GM19025 (cell line): ENCODE measurements at regions not wholly inside any gene's neighbourhood (a gene's known extent, or its start where the extent isn't known, plus 50 kb on each side); places are given as distances from the start of the nearest gene placed in this dataset.

Experiments
- ATAC-seq: cut with Tn5 transposase; IDR thresholded peaks from one replicate; pipeline ENCODE4 v1.9.1; 2021; ENCODE audit warnings: mild to moderate bottlenecking, low read depth, moderate library complexity; ENCODE audit not compliant: unreplicated experiment

- ATAC-seq: no peak
Measured at GRCh38 chr2:21251216-21251980, 127.6 kb downstream of the TDRD15 start.

GRCh38 chr2:21253311-21254027 is 129.7 kb downstream of the TDRD15 start:
- no peak for ATAC-seq

DNA sequence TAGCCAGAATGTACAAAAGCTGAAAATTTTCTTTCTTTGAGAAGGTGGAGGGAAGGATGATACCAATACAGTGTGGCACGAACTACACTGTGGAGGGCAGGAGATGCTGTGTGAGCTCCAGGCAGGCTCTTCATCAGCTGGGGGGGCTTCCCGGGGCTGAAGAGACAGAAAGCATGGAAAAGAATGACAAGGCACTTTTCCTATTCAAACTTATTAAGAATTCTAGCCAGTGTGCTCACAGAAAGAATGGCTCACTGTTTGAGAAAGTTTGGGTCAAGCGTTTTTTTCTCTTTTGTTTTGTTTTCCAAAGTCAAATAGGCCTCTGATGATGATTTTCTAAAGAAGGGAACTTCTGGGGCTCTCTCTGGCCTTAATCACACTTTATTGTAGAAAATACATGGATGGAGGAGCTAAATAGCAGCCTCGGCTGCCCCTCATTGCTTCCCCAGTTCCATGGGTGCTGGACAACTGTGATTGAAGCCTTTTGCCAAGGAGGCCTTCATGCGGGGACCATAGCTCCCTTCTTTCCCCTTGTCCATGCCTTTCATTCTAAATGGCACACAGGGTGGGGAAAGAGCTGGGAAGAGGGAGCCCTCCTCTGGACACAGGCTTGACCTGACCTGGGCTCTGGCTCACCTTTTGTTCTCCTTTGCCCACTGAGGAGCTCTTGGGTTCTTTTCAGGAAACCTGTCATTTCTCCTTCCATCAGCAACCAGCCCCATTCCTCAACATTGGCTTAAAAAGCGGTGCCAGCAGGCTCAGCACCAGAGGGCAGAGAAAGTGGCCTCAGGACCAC is 130.6 kb downstream of the TDRD15 start:
- no peak for ATAC-seq

DNA sequence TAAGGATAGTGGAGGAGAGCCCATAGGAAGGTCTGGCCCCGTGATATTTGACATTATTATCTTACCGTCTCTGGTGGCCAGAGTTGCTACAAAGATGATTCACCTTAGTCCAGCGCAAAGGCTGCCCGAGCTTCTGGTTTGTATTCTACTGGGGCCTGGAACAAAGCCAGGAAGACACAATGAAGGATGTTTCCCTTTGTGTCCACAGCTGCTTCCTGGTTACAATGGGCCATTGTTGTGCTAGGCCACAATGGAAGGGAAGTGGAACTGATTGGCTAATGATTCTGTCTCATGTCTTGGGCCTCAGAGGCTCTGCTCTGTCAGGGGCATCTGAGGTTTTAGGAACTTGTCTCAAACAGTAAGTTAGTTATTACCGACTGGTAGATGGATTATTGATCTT is 132.2 kb downstream of the TDRD15 start:
- ATAC-seq: peak; percentile 87

DNA sequence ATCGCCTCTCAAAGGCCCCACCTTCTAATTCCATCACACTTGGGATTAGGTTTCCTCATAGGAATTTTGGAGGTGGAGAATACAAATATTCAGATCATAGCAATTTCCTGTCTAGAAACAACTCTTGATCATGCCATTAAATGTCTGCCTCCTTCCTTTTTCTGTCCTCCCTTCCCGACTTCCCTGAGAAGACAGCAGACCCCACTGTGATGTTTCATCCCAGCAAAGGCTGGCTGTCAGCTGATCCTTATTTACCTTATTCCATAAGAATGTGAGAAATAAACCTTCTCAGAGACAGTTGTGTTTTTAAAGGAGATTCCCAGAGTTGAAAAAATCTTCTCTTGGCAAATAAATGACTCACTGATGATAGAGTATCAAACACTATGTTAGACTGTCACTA is 133.9 kb downstream of the TDRD15 start:
- no peak for ATAC-seq

DNA sequence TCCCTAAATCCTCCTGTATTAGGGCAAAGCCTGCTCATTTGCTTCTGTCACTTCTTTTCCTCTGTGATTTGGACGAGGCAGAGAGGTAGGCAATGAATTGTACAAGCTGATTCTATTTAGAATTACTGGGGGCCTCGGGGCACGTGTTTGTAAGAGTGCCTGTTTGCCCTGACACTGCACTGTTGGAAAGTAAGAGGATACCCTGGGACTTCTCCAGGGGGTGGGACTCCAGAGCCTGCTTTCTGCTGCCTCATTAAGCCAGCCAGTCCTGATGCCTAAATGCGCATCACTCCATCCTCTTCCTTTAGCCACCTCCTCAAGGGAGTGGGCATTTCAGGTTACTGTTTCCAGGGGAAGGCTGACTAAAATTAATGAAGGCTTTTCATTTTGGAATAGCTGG is 134.3 kb downstream of the TDRD15 start:
- ATAC-seq: no peak

DNA sequence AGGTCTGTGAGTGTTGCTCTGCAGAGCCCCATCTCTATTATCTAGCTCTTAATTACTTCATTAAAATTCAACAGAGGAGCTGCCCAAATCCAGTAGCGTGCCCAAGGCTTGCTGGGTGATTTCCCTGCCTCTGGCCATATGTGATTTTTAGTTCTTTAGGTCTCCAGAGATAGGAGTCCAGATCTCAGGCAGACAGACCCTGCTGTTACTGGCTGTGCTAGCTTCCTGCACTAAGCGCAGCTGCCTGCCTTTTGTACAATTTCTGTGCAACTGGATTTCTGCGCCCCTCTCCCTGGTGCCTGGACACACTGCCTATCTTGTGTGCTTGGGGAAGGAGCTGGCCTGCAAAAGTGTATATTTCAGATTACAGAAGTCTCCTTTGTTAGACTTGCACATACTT is 136.5 kb downstream of the TDRD15 start:
- no peak for ATAC-seq

DNA sequence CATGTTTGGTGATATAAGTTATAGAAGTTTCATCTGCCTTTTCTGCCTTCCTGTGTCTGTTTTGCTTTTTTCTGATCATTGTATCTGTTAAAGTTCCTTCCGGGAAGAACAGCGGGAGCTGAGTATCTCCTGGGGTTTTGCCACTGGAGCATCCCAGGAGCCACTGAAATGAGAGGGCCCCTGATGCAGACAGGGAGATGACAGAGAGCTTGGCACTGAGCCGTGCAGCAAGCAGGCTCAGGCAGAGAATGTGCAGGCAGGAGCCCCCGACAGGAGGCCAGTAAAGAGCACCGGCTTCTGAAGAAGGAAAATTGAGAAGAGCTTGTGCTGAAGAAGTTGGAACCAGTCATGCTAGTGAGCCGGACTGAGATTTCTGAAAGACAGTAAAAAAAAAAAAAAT is 137.8 kb downstream of the TDRD15 start:
- no peak for ATAC-seq

- no peak for ATAC-seq
Measured at GRCh38 chr2:21262426-21262940, 138.7 kb downstream of the TDRD15 start.

DNA sequence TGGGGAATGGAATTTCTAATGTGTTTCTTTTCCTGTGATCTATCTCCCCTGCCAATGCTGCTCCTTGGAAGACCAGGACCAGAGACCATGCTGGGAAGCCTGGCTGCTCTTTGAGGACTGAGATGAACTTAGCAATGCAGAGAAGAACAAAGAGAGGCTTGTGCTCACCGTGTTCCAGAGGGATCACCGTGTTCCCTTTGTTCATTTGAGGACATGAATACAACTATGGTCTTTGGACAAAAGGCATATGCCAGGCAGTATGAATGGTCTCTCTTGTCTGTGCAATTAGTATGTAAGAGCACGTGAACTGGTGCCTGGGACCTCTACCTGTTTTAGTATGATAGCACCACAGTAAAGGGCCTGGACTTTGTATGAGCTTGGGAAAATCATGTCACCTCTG is 139.9 kb downstream of the TDRD15 start:
- no peak for ATAC-seq

- ATAC-seq: no peak
Measured at GRCh38 chr2:21265752-21266151, 142.0 kb downstream of the TDRD15 start.

DNA sequence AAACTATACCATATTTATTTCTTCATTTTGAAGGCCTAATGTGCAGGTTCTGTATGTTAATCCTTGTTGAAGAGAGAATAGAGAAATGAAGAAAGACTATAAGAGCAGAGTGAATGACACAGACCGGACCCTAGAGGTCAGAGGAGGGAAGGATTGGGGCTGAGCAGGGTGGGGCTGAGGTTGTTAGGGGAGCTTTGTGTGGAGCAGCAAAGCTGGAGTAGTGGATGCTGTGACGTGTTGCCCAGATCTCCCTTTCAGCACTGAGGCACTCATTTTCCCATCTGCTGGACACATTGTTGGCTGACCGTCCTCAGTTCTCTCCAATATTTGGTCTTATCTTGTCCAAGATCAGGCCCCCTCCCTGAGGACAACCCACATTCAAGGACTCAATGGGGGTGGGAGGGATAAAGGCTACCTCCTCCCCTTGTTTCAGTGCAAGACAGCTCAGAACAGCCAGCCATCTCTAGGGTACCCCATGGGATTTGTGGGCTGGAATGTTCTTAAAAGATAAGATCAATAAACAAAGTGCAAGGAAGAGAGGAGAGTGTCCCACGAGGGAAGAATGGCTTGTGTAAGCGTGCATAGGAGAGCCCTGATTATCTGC is 143.6 kb downstream of the TDRD15 start:
- no peak for ATAC-seq

DNA sequence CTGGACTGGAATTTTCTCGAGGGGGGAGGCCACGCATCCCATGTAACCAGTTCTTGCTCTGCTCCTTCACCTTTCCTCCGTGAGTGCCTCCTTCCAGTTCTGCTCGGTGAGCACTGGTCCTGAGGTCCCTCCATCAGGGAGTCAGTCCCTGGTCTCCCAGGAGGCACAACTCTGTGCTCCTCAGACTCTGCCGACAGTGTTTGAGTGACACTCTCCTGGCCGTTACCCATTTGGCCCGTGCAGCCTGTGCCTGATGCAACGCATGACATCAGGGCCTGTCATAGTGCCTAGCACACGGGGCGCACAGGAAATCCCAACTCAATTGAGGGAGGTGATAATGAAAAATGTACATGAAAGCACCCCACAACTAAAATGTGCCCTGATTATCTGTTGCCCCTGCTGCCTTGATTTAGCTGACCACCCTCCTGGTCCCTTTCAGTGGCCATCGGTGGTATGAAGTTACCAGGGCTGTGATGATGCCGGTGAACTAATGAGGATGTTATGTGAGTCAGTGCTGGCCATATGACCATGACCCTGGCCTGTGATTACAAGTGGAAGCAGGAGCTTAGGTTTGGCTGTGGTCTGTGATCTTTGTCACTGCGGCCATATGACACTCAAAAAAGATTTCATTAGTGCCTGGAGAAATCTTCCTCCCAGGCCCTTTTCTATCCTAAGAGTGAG is 144.6 kb downstream of the TDRD15 start:
- ATAC-seq: no peak

- no peak for ATAC-seq
Measured at GRCh38 chr2:21268878-21269224, 145.1 kb downstream of the TDRD15 start.

DNA sequence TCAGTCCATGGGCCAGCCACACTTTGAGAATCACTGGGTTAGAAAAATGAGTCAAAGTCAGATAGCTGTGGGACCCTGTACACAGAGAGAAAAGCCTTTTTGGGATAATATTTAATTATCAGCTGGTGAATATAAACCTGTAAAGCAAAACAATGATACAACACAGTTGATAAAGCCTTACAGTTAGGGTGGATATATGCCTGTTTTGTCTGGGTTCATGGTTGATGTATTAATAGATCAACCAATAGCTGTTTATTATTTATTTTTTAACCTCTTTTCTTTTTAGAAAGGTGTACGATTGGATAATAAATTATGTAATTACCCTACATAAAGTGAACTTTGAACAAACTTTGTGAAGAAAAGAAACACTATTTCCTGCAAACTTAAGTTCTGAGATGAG is 145.6 kb downstream of the TDRD15 start:
- ATAC-seq: no peak

DNA sequence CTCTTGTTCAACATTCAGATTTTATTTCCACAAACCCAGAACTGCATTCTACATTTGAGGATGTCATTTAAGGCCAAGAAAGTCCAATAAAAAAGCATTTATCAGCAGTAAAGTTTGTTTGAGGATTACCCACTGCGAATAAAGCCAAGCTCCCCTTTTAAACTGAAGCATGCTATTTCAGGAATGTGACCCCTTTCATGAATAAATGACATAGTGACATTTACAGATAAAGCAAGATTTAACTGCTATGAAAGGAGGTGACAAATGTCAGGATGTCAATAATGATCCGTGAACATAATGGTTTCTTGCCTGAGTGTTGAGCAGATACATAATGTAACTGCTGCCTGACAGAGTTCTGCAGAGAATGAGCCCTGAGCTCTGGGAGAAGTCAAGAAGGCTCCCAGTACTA is 146.3 kb downstream of the TDRD15 start:
- ATAC-seq: no peak

- no peak for ATAC-seq
Measured at GRCh38 chr2:21270708-21271122, 146.9 kb downstream of the TDRD15 start.

DNA sequence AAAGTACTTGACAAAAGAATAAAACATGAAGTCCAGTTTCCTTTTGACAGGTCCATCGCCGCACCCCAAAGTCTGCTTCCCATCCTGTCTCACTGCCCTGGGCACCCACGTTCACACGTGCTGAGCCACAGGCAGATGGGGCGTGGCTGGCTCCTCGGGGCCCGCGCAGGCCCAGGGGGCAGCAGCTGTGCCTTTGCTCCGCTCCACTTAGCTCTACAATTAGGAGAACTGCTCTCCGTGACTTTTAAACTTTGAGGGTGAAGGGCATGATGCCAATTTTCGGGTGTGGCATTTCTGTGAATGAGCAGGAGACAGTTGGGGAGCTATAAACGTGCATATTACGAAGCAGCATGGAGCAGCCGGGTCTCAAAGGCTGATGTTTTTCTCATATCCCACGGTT is 152.4 kb downstream of the TDRD15 start:
- ATAC-seq: no peak

DNA sequence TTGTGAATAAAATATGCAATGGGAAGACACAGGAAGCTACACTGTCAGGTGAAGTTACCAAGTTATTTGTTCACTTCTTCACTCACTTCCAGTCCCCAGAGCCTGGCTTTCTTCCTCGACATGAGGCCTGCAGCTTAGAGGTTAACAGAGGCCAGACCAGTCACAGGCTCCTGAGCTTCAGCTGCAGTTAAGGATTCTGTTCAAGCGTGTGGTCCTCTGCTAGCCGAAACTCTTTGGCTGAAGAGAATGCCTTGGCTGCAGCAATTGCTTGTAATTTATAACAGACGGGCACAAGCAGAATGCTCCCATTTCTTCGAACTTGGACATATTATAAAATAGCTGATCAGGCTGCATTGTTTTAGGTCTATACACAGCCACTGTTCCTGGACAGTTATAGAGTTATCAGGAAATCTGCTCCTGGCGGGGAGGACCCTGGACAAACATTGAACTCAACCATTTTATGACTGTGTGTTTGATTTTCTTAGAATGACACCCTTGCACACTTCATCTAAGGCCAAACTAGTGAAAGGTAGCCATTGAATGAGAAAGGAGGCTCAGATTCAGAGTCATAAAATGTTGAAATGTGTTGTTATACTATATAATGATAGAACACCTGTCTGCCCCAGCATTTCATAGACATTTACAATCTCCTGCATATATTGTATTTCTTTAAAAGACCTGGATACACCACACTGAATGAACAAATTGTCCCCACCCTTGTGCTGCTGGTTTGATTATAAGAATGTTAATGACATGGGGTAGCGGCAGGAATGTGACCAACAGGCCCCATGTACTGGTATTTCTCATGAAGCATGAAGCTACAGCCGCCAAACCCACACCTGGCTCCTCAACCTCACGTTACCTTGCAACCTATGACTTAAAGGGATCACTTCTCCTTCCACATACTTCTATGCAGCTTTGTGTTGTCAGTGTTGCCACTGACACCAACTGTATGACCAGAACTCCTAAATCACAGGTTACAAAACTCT is 153.6 kb downstream of the TDRD15 start:
- ATAC-seq: no peak
